Fibroblast of lung (primary cell): ENCODE measurements at regions not wholly inside any gene's neighbourhood (a gene's known extent, or its start where the extent isn't known, plus 50 kb on each side); places are given as distances from the start of the nearest gene placed in this dataset.

ENCODE experiments used
- DNase-seq, 2 donors: peaks; one replicate each; pipeline versions ENCODE4 v3.0.0 to v3.0.0-alpha.2; 2010; ENCODE audit warnings: low read depth in 2 of 2
- H2AFZ ChIP-seq: 2 replicates; pipeline ENCODE4 v1.5.1; 2012; ENCODE audit warnings: low read length, control low read depth, inconsistent platforms
- H3K27ac ChIP-seq: 2 replicates; pipeline ENCODE4 v1.5.1; 2011; ENCODE audit warnings: low read length, control low read depth; ENCODE audit not compliant: insufficient read depth
- H3K27me3 ChIP-seq: 2 replicates; pipeline ENCODE4 v1.5.1; 2011; ENCODE audit warnings: mild to moderate bottlenecking, low read length; ENCODE audit not compliant: control insufficient read depth, insufficient read depth
- H3K36me3 ChIP-seq: 2 replicates; pipeline ENCODE4 v1.5.1; 2011; ENCODE audit warnings: low read length; ENCODE audit not compliant: control insufficient read depth, insufficient read depth
- H3K4me1 ChIP-seq: 2 replicates; pipeline ENCODE4 v1.5.1; 2011; ENCODE audit warnings: low read length; ENCODE audit not compliant: control insufficient read depth, insufficient read depth; ENCODE audit errors: extremely low read depth
- H3K4me2 ChIP-seq: 2 replicates; pipeline ENCODE4 v1.5.1; 2011; ENCODE audit warnings: low read length, control low read depth; ENCODE audit not compliant: insufficient read depth; ENCODE audit errors: extremely low read depth
- H3K4me3 ChIP-seq, 4 experiments: fragments of 200-600 bp in 1 of 4; sonication (generic) in 1 of 4; replicated peaks in 1 of 4; 2 replicates each; pipeline ENCODE4 v1.5.1; 2011 to 2016; ENCODE audit warnings: low read length in 4 of 4, low read depth in 3 of 4, mild to moderate bottlenecking in 3 of 4, control low read depth in 2 of 4, inconsistent platforms in 1 of 4, mixed read lengths in 1 of 4; ENCODE audit not compliant: insufficient read depth in 1 of 4; ENCODE audit errors: control extremely low read depth in 1 of 4
- H3K79me2 ChIP-seq: 2 replicates; pipeline ENCODE4 v1.5.1; 2012; ENCODE audit warnings: mild to moderate bottlenecking, low read length, inconsistent platforms; ENCODE audit not compliant: control insufficient read depth, insufficient read depth
- H3K9ac ChIP-seq: 2 replicates; pipeline ENCODE4 v1.5.1; 2011; ENCODE audit warnings: mild to moderate bottlenecking, low read length, control low read depth; ENCODE audit not compliant: insufficient read depth
- H3K9me3 ChIP-seq: 2 replicates; pipeline ENCODE4 v1.5.1; 2012; ENCODE audit warnings: low read depth, low read length; ENCODE audit not compliant: control insufficient read depth, insufficient read depth
- H4K20me1 ChIP-seq: 2 replicates; pipeline ENCODE4 v1.5.1; 2011; ENCODE audit warnings: low read length; ENCODE audit not compliant: control insufficient read depth, insufficient read depth; ENCODE audit errors: extremely low read depth
- CTCF ChIP-seq, 2 donors: IDR thresholded peaks in 1 of 2; conservative IDR thresholded peaks in 1 of 2; 1 replicate in 1 of 2; 2 replicates in 1 of 2; pipeline ENCODE4 v1.5.1; 2011 to 2012; ENCODE audit warnings: low read length in 2 of 2, control low read depth in 1 of 2, inconsistent platforms in 1 of 2, low read depth in 1 of 2, mild to moderate bottlenecking in 1 of 2
- EZH2 ChIP-seq: IDR thresholded peaks from 2 replicates; pipeline ENCODE4 v1.5.1; 2012; ENCODE audit warnings: low read length, control low read depth, mild to moderate bottlenecking; ENCODE audit errors: missing control alignments

DNA sequence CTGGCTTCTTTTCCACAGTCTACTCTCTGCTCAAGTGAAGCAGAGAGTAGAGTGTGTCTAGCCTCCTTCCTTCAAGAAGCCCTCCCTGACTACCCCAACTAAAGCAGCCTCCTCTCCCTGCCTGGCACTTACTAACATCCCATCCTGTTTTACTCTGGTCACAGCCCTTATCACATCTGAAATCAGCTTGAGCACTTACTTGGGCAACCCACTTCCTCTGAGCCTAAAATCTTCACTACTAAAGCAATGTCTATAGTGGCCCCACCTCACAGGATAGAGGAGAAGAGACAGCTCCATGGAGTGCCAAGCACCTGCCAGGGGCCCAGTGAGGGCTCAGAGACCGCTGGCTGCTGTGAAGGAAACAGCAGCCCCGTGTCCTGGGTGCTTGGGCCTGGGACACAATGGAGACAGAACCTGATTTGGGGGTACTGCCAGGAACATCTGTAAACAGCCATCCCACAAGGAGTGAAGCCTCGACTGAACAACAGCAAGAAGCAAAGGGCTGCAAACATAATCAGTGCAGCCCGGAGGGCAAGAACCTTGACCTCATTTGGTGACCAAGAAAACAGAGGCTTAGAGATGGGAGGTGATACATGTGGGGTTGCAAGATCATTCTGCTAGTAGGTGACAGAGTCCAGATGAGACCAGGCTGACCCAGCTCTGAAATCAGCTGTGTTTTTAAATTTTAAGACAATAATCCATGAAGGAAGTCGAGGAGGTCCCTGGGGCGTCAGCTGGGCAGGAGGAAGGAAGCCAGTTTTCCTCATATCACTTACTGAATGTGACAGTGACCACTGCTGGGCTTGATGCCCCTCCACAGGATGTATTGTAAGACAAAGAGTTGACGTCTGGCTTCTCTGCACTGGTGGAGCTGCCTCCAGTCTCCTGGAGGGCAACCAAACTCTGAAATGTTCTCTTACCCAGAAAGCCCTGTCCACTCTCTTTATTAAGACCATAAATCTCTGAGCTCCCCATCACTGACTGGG, 710.6 kb downstream of the MATN1 start:
- Histone ChIP-seq H3K27me3 (no peaks in the 10 kb centered on the region), H3K9me3 (no peaks in the 10 kb centered on the region), H3K4me1 (no peaks in the 10 kb centered on the region), H3K79me2 (no peaks in the 10 kb centered on the region), H3K4me3 (no peak overlapping the region), H4K20me1 (no peaks in the 10 kb centered on the region), H3K36me3 (no peaks in the 10 kb centered on the region), H2AFZ (no peak overlapping the region), H3K27ac (no peak overlapping the region), H3K4me2 (no peak overlapping the region), H3K9ac (no peak overlapping the region)
- TF ChIP-seq EZH2 (no peak), CTCF (conservative IDR thresholded peaks at IDR 0.05 in 1 of 2, IDR thresholded peaks at IDR 0.05 in 1 of 2; ENCODE audit: low read depth in 1 of 2, low read length in 2 of 2) (no peak)
- no peak for DNase-seq

DNA sequence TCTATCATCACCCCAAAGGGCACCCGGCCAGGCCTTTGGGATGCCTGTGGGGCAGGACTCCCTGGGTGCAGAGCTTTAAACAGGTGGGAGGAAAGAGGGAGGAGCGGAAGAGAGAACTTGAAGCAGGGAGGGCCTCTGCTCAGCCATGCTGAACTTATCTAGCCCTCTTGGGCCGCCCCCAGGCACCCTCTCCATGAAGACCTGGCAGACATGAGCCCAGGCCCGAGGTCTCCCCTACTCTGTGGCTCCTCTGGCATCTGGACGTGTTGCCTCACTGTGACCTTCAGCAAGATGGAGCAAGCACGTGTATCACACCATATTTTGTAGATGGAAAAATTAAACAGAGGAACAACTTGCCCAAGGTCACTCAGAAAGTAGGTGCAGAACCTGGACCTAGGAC, 711.4 kb downstream of the MATN1 start:
- H3K4me2 ChIP-seq = no peak overlapping the region
- H3K79me2 ChIP-seq = no peaks in the 10 kb centered on the region
- DNase-seq = no peak
- TF ChIP-seq CTCF (conservative IDR thresholded peaks at IDR 0.05 in 1 of 2, IDR thresholded peaks at IDR 0.05 in 1 of 2; ENCODE audit: low read depth in 1 of 2, low read length in 2 of 2) = no peak
- no peak for TF ChIP-seq EZH2
- H3K9ac ChIP-seq = no peak overlapping the region
- no peaks in the 10 kb centered on the region for H3K36me3 ChIP-seq
- H3K4me1 ChIP-seq = no peaks in the 10 kb centered on the region
- no peaks in the 10 kb centered on the region for H3K27me3 ChIP-seq
- no peak overlapping the region for H3K27ac ChIP-seq
- no peak overlapping the region for H3K4me3 ChIP-seq
- H4K20me1 ChIP-seq = no peaks in the 10 kb centered on the region
- H2AFZ ChIP-seq = no peak overlapping the region
- H3K9me3 ChIP-seq = no peaks in the 10 kb centered on the region

DNA sequence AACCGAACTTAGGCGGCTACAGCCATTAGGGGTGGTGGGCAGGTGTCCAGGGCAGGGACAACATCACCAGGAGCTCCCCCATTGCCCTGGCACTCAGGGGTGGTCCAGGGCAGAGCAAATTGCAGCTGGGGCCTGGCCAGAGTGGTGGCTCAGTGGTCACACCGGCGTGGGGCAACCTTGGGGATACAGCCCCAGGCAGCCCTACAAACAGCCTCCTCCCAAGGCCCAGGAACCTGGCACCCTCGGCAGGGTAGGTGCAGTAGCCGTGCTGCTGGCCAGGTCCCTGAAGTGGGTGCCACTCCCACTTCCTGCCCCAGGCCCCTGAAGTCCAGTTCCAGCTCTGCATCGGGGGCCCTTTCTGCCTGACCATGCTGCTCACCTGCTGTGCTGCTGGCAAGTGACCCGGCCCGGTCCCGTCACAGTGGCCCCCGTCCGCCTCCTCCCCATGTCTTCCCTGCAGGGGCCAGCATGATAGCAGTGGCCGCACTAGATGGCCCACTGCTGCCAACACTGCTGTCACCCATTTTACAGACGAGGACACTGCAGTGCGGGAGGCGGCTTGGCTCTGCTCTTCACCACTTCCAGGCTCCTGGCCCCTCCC, 712.8 kb downstream of the MATN1 start:
- Histone ChIP-seq H3K4me2 (no peak overlapping the region), H3K9me3 (no peaks in the 10 kb centered on the region)
- TF ChIP-seq CTCF (conservative IDR thresholded peaks at IDR 0.05 in 1 of 2, IDR thresholded peaks at IDR 0.05 in 1 of 2; ENCODE audit: low read depth in 1 of 2, low read length in 2 of 2) (no peak), EZH2 (no peak)

More for the DNA sequence above, 712.8 kb downstream of the MATN1 start:
- Histone ChIP-seq H3K4me3 (no peak overlapping the region), H3K27ac (no peak overlapping the region), H2AFZ (no peak overlapping the region), H3K79me2 (no peaks in the 10 kb centered on the region), H3K4me1 (no peaks in the 10 kb centered on the region), H4K20me1 (no peaks in the 10 kb centered on the region), H3K27me3 (no peaks in the 10 kb centered on the region), H3K36me3 (no peaks in the 10 kb centered on the region), H3K9ac (no peak overlapping the region)
- no peak for DNase-seq
